Cardiac muscle cell (in vitro differentiated cells and primary cell): ENCODE measurements at regions not wholly inside any gene's neighbourhood (a gene's known extent, or its start where the extent isn't known, plus 50 kb on each side); places are given as distances from the start of the nearest gene placed in this dataset.

ENCODE experiments used
- DNase-seq, 2 donors: peaks; one replicate each; pipeline versions ENCODE4 v3.0.0 to v3.0.0-alpha.2; 2010 to 2017; ENCODE audit warnings: low read depth in 1 of 2, low spot score in 1 of 2
- H3K27ac ChIP-seq: fragments of 200-600 bp; sonication (generic); 2 replicates; pipeline ENCODE4 v1.5.1; 2016
- H3K27me3 ChIP-seq: fragments of 200-600 bp; sonication (generic); 2 replicates; pipeline ENCODE4 v1.6.0; 2016; ENCODE audit warnings: control low read depth
- H3K36me3 ChIP-seq: fragments of 200-600 bp; sonication (generic); 2 replicates; pipeline ENCODE4 v1.5.1; 2016; ENCODE audit warnings: control low read depth
- H3K4me1 ChIP-seq: fragments of 200-600 bp; sonication (generic); 2 replicates; pipeline ENCODE4 v1.8.1; 2017; ENCODE audit warnings: low read depth, mild to moderate bottlenecking, mixed run types
- H3K4me3 ChIP-seq: fragments of 200-600 bp; sonication (generic); 2 replicates; pipeline ENCODE4 v1.5.1; 2016; ENCODE audit warnings: mild to moderate bottlenecking
- H3K9me3 ChIP-seq: fragments of 200-600 bp; sonication (generic); 2 replicates; pipeline ENCODE4 v1.5.1; 2017; ENCODE audit warnings: low read depth, mild to moderate bottlenecking, control low read depth
- TF ChIP-seq, protein P1 (sequence below): IDR thresholded peaks from 2 replicates; pipeline ENCODE4 v1.5.1; 2012; ENCODE audit warnings: low read depth, mild to moderate bottlenecking, low read length

DNA sequence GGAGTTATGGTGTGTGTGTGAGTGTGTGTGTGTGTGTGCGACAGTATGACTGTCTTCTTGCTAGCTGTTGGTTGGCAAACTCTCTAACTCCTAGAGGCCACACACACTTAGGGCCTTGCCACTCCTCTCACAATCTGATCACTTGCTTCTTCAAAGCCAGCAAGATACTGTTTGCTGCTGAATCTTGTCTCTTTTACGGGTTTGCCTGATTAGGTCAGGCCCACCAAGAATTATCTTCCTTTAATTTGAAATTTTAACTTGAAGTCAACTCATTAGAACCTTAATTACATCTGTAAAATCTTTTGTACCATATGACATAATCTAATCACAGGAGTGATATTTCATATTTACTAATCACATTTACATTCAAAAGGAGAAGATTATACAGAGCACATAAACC, 359.2 kb upstream of the SGCG start:
- Histone ChIP-seq H3K36me3 (no peaks in the 10 kb centered on the region), H3K4me3 (no peak overlapping the region), H3K27me3 (no peaks in the 10 kb centered on the region), H3K27ac (no peak overlapping the region), H3K9me3 (no peaks in the 10 kb centered on the region), H3K4me1 (no peaks in the 10 kb centered on the region)
- TF ChIP-seq, protein P1, sequence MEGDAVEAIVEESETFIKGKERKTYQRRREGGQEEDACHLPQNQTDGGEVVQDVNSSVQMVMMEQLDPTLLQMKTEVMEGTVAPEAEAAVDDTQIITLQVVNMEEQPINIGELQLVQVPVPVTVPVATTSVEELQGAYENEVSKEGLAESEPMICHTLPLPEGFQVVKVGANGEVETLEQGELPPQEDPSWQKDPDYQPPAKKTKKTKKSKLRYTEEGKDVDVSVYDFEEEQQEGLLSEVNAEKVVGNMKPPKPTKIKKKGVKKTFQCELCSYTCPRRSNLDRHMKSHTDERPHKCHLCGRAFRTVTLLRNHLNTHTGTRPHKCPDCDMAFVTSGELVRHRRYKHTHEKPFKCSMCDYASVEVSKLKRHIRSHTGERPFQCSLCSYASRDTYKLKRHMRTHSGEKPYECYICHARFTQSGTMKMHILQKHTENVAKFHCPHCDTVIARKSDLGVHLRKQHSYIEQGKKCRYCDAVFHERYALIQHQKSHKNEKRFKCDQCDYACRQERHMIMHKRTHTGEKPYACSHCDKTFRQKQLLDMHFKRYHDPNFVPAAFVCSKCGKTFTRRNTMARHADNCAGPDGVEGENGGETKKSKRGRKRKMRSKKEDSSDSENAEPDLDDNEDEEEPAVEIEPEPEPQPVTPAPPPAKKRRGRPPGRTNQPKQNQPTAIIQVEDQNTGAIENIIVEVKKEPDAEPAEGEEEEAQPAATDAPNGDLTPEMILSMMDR, result no peak
- DNase-seq, result no peak

GRCh38 chr13:22825186-22825585, 355.6 kb upstream of the SGCG start:
- TF ChIP-seq, protein P1, result no peak
- Histone ChIP-seq H3K36me3 (no peaks in the 10 kb centered on the region), H3K4me1 (no peaks in the 10 kb centered on the region), H3K27me3 (no peaks in the 10 kb centered on the region), H3K4me3 (no peak overlapping the region), H3K27ac (no peak overlapping the region), H3K9me3 (no peaks in the 10 kb centered on the region)
- DNase-seq, result no peak

- Histone ChIP-seq H3K4me3 (no peak overlapping the region), H3K27ac (no peak overlapping the region), H3K36me3 (no peaks in the 10 kb centered on the region), H3K27me3 (no peaks in the 10 kb centered on the region), H3K9me3 (no peaks in the 10 kb centered on the region), H3K4me1 (no peaks in the 10 kb centered on the region)
- TF ChIP-seq, protein P1, result no peak
- DNase-seq, result no peak
These were observed 352.7 kb upstream of the SGCG start for GRCh38 chr13:22828081-22828480.

GRCh38 chr13:22836475-22836874, 344.3 kb upstream of the SGCG start:
- Histone ChIP-seq H3K36me3 (no peaks in the 10 kb centered on the region), H3K9me3 (no peaks in the 10 kb centered on the region), H3K4me1 (no peaks in the 10 kb centered on the region), H3K27me3 (no peaks in the 10 kb centered on the region), H3K27ac (no peak overlapping the region), H3K4me3 (no peak overlapping the region)
- TF ChIP-seq, protein P1, result no peak
- DNase-seq, result no peak

DNA sequence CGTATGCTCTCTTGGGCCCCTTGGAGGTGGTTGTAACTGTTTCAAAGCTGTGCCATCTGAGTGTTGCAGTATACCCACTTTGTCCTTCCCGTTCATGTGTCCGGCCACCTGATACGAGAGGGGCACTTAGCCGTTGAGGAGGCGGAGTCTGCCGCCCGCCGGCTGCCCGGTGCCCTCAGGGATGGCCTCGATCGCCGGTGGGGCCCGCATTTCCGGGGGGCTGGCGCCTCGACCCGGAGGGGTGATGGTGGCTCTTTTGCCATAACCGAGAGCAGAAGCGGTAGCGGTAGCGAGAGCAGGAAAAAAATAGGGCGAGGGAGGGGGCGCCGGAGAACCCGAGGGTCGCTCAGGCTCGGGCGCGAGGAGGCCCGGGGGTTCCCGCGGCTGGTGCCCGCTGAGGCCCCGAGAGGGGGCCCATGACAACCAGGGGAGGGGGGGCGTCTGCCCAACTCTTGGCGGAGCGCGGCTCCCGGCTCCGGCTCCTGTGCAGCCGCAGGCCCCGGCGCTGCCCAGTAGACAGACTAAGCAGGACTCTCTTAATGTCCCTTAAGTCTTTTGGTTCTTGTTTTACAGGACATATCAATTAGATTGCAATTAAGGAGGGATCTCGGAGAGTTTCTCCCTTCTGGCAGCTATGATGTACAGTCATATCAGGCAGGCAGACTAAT, 342.7 kb upstream of the SGCG start:
- Histone ChIP-seq H3K4me3 (no peak overlapping the region), H3K36me3 (no peaks in the 10 kb centered on the region), H3K4me1 (no peaks in the 10 kb centered on the region), H3K27me3 (no peaks in the 10 kb centered on the region), H3K27ac (no peak overlapping the region), H3K9me3 (no peaks in the 10 kb centered on the region)
- no peak for DNase-seq
- TF ChIP-seq, protein P1, result no peak
